Activated gamma-delta T cell treated with anti-CD3 and anti-CD28 coated beads, Interleukin-2, amount 50 U/mL, for 16 hours (primary cell): ENCODE measurements at regions not wholly inside any gene's neighbourhood (a gene's known extent, or its start where the extent isn't known, plus 50 kb on each side); places are given as distances from the start of the nearest gene placed in this dataset.
A peak's percentile ranks its signal among the peaks of the same experiment; 100 is the strongest.

Source experiments
- DNase-seq: peaks from one replicate; pipeline ENCODE4 v3.0.0-alpha.2; 2020; ENCODE audit warnings: low read depth

DNA sequence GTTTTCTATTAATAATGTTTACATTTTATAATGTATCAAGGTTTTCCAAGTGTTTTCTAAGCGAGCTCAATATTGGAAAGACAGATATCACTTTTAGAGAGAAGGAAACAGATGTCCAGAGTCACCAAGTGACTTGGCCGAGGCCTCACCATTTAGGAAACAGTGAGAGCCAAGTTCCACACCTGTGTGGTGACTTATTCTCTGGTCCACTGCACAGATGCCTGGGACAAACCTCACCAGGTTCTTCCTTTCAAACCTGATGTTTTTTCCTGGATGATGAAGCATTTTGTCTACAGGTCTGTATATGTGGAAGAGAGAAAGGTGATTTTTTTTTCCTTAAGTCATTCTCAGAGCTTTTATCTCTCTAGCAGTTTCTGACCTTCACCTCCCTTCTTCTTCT is 280.7 kb downstream of the LPIN1 start:
- DNase-seq = no peak

DNA sequence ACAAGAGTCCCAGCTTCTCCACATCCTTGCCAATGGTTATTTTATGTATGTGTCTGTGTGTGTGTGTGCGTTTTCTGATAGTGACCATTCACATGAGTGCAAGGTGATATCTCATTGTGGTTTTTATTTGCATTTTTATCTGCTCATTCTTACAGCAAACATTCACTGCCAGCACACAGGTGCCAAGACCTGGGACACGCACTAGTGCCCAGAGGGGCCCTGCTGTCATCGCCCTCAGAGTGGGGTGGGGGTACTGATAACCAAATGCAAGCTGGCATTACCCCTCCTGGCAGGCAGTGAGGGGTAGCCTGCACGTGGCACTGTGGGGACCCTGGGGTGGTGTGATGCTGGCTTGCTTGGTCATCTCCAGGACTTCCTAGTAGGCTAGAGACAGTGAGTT is 285.4 kb downstream of the LPIN1 start:
- DNase-seq = no peak

DNA sequence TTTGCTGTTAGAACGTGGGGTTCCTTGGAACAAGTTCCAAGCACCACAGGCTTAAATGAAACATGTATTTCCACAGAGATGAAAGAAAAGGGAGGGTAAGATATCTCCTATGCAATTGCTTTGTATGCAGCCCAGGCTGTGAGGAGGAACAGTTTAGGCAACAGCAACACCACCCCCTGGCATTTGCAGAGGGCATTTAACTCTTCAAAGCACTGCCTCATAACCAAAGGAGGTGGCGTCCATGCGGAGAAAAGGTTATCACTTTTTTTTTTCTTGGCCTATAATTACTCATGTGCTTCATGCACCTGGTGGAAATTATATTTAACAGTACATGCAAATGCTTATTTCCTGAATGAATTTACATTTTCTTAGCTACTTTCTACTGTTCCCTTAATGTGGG is 286.0 kb downstream of the LPIN1 start:
- no peak for DNase-seq

DNA sequence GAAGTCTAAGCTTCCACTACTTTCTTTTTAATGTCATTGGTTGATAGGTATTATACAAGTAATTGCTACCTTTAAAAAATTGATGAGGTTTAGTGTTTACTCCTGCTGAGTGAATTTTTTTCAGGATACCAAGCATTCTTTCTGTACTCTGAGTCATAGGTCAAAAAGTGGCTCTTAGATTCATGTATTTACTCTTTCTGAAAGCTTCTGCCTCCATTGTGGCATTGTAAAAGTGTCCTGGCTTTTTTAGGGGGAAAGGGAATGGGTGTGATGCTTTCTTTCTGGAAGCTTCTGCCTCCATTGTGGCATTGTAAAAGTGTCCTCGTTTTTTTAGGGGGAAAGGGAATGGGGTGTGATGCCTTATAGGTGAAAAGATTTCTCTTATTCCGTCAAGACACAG is 286.5 kb downstream of the LPIN1 start:
- no peak for DNase-seq

GRCh38 chr2:12033494-12033893 is 287.1 kb downstream of the LPIN1 start:
- DNase-seq = no peak

- no peak for DNase-seq
Observed at GRCh38 chr2:12034382-12034781, 287.9 kb downstream of the LPIN1 start.

DNA sequence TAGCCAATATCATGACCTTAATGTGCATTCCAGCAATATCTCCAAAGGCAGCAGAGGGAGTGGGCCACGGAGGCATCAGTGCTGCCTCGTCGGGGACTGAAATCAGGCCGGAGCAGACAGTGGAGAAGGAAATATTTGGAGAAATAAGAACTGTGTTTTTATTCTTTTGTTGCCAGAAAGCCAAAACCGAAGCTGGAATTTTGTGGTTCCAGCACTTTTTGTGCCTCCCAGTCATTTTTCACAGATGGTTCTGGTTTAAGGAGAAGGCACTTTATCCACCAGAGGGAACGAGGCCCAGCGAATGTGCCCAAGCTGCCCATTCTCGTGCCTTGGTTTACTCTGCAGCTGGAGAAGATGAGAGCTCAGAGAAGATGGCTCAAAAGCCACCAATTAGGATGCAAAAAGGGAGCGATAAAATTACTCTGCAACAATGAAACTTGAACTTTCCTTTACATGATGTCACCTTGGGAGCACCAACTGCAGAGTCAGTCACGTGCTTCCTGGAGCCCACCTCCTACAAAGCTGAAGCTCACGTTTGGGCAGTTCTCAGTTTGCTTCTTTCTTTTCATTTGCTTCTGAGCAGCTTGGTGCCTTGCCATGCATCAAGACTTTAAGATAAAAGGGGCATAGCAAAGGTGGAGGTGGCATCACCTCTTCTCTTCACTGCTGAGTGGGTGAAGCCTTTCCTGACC is 288.7 kb downstream of the LPIN1 start:
- no peak for DNase-seq

DNA sequence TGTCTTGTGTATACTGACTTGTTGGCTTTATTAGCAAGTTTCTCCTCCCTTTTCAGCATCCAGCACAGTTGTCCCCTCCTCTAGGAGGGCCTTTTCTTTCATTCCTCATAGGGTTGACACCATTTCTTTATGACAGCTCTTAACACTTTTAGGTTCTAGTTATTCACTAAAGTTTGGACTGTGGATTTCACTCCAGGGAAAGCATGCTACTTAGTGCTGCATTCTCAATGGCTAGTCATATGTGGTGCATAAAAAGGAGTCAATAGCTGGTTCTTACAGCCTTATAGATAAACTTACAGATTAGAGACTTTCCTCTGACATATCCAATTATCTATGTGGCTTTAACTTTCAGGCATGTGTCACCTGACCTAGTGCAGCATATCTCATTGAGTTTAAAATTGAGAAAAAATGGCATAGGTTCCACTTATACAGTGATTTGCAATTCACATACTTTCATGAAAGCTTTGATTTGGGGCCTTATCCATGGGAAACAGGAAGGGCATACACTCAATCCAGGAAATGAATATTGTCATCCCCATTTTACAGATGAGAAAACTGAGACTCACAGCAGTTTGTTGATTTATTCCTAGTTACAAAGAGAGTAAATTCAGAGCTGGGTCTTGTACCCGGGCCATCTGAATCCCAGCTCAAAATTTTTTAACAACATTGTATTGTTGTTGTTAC is 289.7 kb downstream of the LPIN1 start:
- DNase-seq = no peak

GRCh38 chr2:12036640-12036983 is 290.2 kb downstream of the LPIN1 start:
- DNase-seq = no peak

- DNase-seq = no peak
Observed at GRCh38 chr2:12037301-12037700, 290.9 kb downstream of the LPIN1 start.

GRCh38 chr2:12041236-12041635 is 294.8 kb downstream of the LPIN1 start:
- DNase-seq = no peak

GRCh38 chr2:12043131-12043530 is 296.7 kb downstream of the LPIN1 start:
- no peak for DNase-seq

DNA sequence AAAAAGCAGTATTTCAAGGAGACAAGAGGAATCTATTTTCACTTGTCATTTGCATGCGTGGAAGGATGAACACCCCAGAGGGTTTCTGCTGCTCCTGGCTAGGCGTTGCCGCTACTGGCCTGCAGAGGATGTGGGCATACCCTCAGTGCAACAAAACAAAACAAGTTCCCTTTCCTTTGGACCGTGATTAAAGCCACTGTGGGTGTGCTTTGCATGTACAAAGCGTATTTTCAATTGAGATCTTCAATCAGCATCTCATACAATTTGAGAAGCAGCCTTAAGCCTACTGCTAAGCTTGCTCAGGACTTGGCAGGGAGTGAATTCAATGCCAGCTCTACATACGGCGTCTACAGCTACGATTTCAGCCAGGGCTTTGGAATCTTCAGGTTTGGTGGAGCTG is 298.4 kb downstream of the LPIN1 start:
- no peak for DNase-seq

- no peak for DNase-seq
Observed at GRCh38 chr2:12045864-12046291, 299.4 kb downstream of the LPIN1 start.

GRCh38 chr2:12046641-12047040 is 300.2 kb downstream of the LPIN1 start:
- DNase-seq = no peak

GRCh38 chr2:12047761-12048160 is 301.3 kb downstream of the LPIN1 start:
- no peak for DNase-seq

GRCh38 chr2:12048550-12048949 is 302.1 kb downstream of the LPIN1 start:
- no peak for DNase-seq

DNA sequence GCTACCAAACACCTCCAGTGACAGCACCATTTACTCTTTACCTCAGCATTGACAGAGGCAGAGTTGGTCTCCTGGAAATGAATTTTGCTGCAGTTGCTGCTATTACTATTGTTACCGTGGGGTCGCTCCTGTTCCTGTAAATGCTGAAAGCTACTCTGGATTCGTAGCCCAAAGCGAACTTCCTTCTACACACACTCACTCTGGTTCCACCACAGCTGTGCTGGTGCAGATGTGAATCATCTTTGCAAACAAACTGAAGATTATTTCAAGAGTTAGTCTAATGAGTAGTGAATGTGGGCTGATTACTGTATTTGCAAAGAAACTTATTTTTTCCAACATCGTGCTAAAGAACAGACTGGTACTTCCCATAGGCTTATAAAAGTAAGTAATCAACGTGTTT is 304.0 kb downstream of the LPIN1 start:
- no peak for DNase-seq

- no peak for DNase-seq
Observed at GRCh38 chr2:12051831-12052230, 305.4 kb downstream of the LPIN1 start.

GRCh38 chr2:12052796-12053195 is 306.4 kb downstream of the LPIN1 start:
- no peak for DNase-seq

GRCh38 chr2:12054956-12055618 is 308.7 kb downstream of the LPIN1 start:
- DNase-seq = no peak

DNA sequence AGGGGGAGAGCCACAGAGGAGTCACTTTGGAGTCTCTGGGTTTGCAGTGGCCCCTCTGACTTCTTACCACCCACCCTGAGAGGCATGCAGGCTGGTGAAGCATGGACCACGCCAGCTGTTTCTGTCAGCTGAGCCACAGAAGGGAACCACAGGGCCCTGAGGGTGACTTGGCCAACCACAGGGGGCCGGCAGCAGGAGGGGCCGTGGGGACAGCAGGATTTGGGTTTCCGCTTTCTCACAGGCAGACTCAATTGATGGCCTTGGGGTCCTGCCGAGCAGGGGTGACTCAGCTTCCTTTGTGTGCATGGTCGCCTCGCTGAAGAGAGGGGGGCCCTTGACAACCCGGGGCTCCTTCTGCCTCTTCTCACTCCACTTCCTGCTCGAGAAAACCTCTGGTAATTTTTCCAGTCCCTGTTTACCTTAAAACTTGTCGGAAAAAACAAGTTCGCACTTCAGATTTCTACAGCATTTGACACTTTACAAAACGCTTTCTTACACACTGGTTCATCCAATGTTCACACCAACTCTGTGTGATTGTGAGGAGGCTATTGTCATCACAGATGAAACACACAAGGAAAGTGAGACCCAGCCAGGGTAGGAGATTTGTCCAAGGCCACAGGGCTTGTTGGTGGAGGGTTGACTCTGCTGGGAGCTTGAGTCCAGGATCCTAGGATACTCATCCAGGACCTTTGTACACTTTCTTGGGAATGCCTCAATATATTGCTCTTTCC is 311.2 kb downstream of the LPIN1 start:
- DNase-seq = peak; percentile 35
